B cell (primary cell): ENCODE measurements at regions not wholly inside any gene's neighbourhood (a gene's known extent, or its start where the extent isn't known, plus 50 kb on each side); places are given as distances from the start of the nearest gene placed in this dataset.

Source experiments
- CTCF ChIP-seq: fragments of 200-600 bp; IDR thresholded peaks from one replicate; pipeline ENCODE4 v1.8.0; 2022; ENCODE audit warnings: antibody characterized with exemption, mild to moderate bottlenecking
- EZH2 ChIP-seq: IDR thresholded peaks from 2 replicates; pipeline ENCODE4 v1.6.1; 2012; ENCODE audit warnings: borderline replicate concordance, low read depth, mild to moderate bottlenecking, moderate library complexity, low read length; ENCODE audit not compliant: insufficient read depth, poor library complexity, severe bottlenecking

- no peak for TF ChIP-seq CTCF
- TF ChIP-seq EZH2 = no peak
Measured at GRCh38 chr20:50320005-50320900, 129.6 kb downstream of the CEBPB start.
